ENCODE measurements at regions not wholly inside any gene's neighbourhood (a gene's known extent, or its start where the extent isn't known, plus 50 kb on each side); places are given as distances from the start of the nearest gene placed in this dataset.

- DNase-seq = no peak
Measured at GRCh38 chr22:42330170-42330569, 59.7 kb upstream of the TCF20 start.

- no peak for DNase-seq
Measured at GRCh38 chr22:42329504-42329903, 59.1 kb upstream of the TCF20 start.

- DNase-seq = no peak
Measured at GRCh38 chr22:42328784-42329145, 58.3 kb upstream of the TCF20 start.

GRCh38 chr22:42328130-42328783 lies 57.8 kb upstream of the TCF20 start:
- DNase-seq = no peak

GRCh38 chr22:42327462-42328129 lies 57.1 kb upstream of the TCF20 start:
- DNase-seq = no peak

- peak; percentile 15 for DNase-seq
Measured at GRCh38 chr22:42326801-42327200, 56.3 kb upstream of the TCF20 start.

GRCh38 chr22:42326301-42326700 lies 55.8 kb upstream of the TCF20 start:
- no peak for DNase-seq

- DNase-seq = no peak
Measured at GRCh38 chr22:42324990-42325710, 54.7 kb upstream of the TCF20 start.

- DNase-seq = no peak
Measured at GRCh38 chr22:42324566-42324965, 54.1 kb upstream of the TCF20 start.

- no peak for DNase-seq
Measured at GRCh38 chr22:42323971-42324370, 53.5 kb upstream of the TCF20 start.

- no peak for DNase-seq
Measured at GRCh38 chr22:42322562-42322926, 52.1 kb upstream of the TCF20 start.

- DNase-seq = peak; percentile 16
Measured at GRCh38 chr22:42321908-42322561, 51.6 kb upstream of the TCF20 start.

GRCh38 chr22:42320443-42321416 lies 50.3 kb upstream of the TCF20 start:
- DNase-seq = no peak
